PFSK-1 (cell line): ENCODE measurements at regions not wholly inside any gene's neighbourhood (a gene's known extent, or its start where the extent isn't known, plus 50 kb on each side); places are given as distances from the start of the nearest gene placed in this dataset.

Source experiments
- FOXP2 ChIP-seq: optimal IDR thresholded peaks from 2 replicates; pipeline ENCODE3; 2011; ENCODE audit warnings: borderline replicate concordance, control low read depth, inconsistent platforms; ENCODE audit not compliant: insufficient read depth; ENCODE audit errors: extremely low read length, extremely low read depth
- POLR2AphosphoS5 ChIP-seq: IDR thresholded peaks from 2 replicates; pipeline ENCODE4 v1.6.1; 2012; ENCODE audit warnings: low read depth, mild to moderate bottlenecking, control low read depth, low read length, moderate library complexity
- SIN3A ChIP-seq: IDR thresholded peaks from 2 replicates; pipeline ENCODE4 v1.6.1; 2012; ENCODE audit warnings: mild to moderate bottlenecking, low read length, moderate library complexity, borderline replicate concordance; ENCODE audit not compliant: insufficient read depth
- TAF1 ChIP-seq: IDR thresholded peaks from 2 replicates; pipeline ENCODE4 v1.6.1; 2012; ENCODE audit warnings: low read length, control low read depth, borderline replicate concordance; ENCODE audit not compliant: insufficient read depth
- TF ChIP-seq, protein P1 (sequence below), 2 experiments: IDR thresholded peaks; 2 replicates each; pipeline versions ENCODE4 v1.6.1 to v1.8.0; 2011 to 2012; ENCODE audit warnings: low read depth in 2 of 2, low read length in 2 of 2, control low read depth in 1 of 2, inconsistent platforms in 1 of 2, mild to moderate bottlenecking in 1 of 2, moderate library complexity in 1 of 2; ENCODE audit not compliant: insufficient read depth in 1 of 2

DNA sequence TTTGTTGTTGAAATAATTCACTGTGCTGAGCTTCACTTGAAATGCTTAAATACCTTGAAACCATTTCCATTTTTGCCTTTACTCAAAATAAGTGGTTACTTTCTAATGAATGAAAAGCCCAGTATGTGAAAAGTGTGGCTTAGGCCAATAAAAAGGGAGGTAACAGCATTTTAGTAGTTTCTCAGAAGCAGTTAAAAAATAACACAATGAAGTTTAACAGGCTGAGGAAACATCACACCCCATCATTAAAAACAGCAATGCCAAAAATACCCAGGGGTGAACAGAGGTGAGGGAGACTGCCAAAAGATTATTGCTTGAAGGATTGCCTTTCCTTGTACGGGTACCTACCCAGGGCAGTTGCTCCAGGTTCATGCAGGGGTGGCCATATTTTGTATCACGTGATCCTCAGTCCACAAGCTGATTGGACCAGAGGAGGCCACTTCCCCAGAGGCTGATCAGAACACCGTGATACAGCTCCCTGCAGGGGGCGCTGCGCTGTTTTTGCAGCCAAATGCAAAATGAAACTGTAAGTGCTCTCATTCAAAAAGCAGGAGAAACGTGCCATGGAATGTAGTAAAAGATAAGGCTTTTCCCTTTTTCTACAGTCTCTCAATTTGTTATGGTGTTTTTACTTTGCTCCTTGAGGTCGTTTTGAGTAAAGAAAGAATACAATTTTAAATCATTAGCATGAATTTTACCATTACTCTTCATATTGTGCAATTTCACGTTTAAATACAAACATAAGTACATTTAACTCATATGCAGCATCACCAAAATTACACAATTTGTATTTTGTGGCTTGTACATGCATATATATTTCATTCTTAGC is 70.2 kb upstream of the SH3BP4 start:
- TF ChIP-seq SIN3A (no peak), FOXP2 (no peak)

DNA sequence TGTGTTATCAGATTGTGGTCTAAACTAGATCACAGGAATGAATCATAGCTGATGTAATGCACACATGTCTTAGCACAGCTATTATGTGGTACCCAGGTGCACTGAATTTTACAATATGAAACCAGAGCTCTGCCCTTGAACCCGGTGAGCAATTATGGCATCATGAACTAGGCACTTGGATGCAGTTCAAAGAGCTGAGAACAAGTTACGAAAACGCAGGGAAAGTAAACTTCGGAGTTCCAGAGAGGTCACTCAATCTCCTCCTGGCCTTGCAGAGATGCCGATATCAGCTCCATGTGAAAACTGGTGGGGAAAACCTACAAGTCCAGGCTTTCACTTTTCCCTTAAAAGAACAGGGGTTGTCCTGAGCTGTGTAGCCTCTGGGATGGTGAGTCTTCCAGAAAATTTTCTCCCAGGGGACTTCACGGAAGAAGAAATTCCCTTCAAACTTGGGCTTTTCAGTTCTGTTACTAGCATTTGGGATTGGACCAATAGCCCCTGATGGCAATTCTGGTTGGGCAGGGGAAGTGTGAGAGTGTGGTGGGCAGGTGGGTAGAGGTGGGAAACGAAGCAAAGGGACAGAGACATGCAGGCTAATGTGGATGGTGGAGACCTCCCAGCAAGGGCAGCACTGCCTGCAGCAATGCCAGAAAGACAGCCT is 71.1 kb upstream of the SH3BP4 start:
- TF ChIP-seq SIN3A (no peak), POLR2AphosphoS5 (no peak)

- TF ChIP-seq FOXP2: no peak
- TF ChIP-seq, protein P1, sequence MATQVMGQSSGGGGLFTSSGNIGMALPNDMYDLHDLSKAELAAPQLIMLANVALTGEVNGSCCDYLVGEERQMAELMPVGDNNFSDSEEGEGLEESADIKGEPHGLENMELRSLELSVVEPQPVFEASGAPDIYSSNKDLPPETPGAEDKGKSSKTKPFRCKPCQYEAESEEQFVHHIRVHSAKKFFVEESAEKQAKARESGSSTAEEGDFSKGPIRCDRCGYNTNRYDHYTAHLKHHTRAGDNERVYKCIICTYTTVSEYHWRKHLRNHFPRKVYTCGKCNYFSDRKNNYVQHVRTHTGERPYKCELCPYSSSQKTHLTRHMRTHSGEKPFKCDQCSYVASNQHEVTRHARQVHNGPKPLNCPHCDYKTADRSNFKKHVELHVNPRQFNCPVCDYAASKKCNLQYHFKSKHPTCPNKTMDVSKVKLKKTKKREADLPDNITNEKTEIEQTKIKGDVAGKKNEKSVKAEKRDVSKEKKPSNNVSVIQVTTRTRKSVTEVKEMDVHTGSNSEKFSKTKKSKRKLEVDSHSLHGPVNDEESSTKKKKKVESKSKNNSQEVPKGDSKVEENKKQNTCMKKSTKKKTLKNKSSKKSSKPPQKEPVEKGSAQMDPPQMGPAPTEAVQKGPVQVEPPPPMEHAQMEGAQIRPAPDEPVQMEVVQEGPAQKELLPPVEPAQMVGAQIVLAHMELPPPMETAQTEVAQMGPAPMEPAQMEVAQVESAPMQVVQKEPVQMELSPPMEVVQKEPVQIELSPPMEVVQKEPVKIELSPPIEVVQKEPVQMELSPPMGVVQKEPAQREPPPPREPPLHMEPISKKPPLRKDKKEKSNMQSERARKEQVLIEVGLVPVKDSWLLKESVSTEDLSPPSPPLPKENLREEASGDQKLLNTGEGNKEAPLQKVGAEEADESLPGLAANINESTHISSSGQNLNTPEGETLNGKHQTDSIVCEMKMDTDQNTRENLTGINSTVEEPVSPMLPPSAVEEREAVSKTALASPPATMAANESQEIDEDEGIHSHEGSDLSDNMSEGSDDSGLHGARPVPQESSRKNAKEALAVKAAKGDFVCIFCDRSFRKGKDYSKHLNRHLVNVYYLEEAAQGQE (IDR thresholded peaks at IDR 0.05; ENCODE audit: insufficient read depth in 1 of 2, low read depth in 2 of 2, low read length in 2 of 2): no peak
- TF ChIP-seq TAF1: no peak
- TF ChIP-seq SIN3A: no peak
- no peak for TF ChIP-seq POLR2AphosphoS5
These were observed 72.0 kb upstream of the SH3BP4 start for GRCh38 chr2:234879671-234880455.

GRCh38 chr2:234874347-234875046 is 77.3 kb upstream of the SH3BP4 start:
- TF ChIP-seq POLR2AphosphoS5 (no peak), SIN3A (no peak), FOXP2 (no peak)
- TF ChIP-seq, protein P1 (IDR thresholded peaks at IDR 0.05; ENCODE audit: insufficient read depth in 1 of 2, low read depth in 2 of 2, low read length in 2 of 2): no peak

GRCh38 chr2:234873828-234874173 is 78.0 kb upstream of the SH3BP4 start:
- TF ChIP-seq, protein P1 (IDR thresholded peaks at IDR 0.05; ENCODE audit: insufficient read depth in 1 of 2, low read depth in 2 of 2, low read length in 2 of 2): no peak
- TF ChIP-seq POLR2AphosphoS5 (no peak), SIN3A (no peak), FOXP2 (no peak), TAF1 (no peak)
